GM13976 (cell line): ENCODE measurements at regions not wholly inside any gene's neighbourhood (a gene's known extent, or its start where the extent isn't known, plus 50 kb on each side); places are given as distances from the start of the nearest gene placed in this dataset.

Experiments used
- DNase-seq: peaks from one replicate; pipeline ENCODE4 v3.0.0; 2012; ENCODE audit warnings: low spot score
- in situ Hi-C: fragments of 300-500 bp; cut with MboI; formaldehyde crosslinking; loops from one replicate; pipeline ENCODE4 v1.12.0; 2022; ENCODE audit warnings: low sequenced_read_pairs, mixed read lengths, inconsistent platforms; ENCODE audit not compliant: unreplicated experiment
- TF ChIP-seq, protein P1 (sequence below): IDR thresholded peaks from 2 replicates; pipeline ENCODE4 v1.5.1; 2012; ENCODE audit warnings: borderline replicate concordance, mild to moderate bottlenecking; ENCODE audit not compliant: insufficient read depth; ENCODE audit errors: extremely low read depth, missing control alignments, control extremely low read depth

DNA sequence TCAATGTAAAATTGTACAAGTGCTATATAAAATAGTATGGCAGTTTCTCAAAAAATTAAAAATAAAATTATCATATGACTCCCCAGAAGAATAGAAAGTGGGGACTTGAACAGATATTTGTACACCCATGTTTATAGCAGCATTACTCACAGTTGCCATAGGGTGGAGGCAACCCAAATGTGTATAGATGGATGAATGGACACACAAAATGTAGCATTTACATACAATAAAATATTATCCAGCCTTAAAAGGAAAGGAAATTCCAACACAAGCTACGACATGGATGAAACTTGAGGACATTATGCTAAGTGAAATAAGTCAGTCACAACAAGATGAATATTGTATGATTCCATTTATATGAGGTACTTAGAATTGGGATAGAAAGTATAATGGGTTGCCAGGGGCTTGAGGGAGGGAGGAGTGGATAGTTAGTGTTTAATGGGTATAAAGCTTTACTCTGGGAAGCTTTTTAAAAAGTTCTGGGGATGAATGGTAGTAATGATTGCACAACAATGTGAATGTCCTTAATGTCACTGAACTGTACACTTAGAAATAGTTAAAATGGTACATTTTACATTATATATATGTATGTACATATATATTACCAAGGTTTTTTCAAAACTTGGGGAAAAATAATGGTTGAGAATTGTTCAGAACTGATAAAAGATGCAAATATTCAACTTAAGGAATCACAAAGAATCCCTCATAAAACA is 53.0 kb upstream of the ADORA3 start:
- TF ChIP-seq, protein P1, sequence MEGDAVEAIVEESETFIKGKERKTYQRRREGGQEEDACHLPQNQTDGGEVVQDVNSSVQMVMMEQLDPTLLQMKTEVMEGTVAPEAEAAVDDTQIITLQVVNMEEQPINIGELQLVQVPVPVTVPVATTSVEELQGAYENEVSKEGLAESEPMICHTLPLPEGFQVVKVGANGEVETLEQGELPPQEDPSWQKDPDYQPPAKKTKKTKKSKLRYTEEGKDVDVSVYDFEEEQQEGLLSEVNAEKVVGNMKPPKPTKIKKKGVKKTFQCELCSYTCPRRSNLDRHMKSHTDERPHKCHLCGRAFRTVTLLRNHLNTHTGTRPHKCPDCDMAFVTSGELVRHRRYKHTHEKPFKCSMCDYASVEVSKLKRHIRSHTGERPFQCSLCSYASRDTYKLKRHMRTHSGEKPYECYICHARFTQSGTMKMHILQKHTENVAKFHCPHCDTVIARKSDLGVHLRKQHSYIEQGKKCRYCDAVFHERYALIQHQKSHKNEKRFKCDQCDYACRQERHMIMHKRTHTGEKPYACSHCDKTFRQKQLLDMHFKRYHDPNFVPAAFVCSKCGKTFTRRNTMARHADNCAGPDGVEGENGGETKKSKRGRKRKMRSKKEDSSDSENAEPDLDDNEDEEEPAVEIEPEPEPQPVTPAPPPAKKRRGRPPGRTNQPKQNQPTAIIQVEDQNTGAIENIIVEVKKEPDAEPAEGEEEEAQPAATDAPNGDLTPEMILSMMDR: peak; percentile 6
- in situ Hi-C loops: no loop called here

GRCh38 chr1:111559736-111560279 is 56.4 kb upstream of the ADORA3 start:
- in situ Hi-C loops: no loop called here
- no peak for DNase-seq

More for the DNA sequence above, 53.0 kb upstream of the ADORA3 start:
- DNase-seq: no peak

DNA sequence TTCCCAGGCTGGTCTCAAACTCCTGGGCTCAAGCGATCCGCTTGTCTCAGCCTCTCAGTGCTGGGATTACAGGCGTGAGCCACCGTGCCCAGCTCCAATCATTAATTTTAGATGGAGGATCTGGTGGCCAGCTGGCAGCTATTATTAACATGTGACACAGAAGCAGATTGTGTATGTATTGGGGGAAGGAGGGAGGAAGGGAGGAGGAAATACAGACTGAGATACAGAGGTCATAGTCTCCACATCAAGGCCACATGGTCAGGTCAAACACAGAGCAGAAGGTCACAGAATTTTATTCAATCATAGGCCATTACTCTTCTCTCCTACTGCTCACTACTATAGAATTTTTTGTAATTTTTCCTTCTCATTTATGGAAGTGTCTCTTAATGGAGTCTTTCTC is 57.9 kb upstream of the ADORA3 start:
- TF ChIP-seq, protein P1: no peak
- no peak for DNase-seq
- in situ Hi-C loops: no loop called here

More at GRCh38 chr1:111559736-111560279, 56.4 kb upstream of the ADORA3 start:
- TF ChIP-seq, protein P1: no peak

- TF ChIP-seq, protein P1: no peak
- in situ Hi-C loops: no loop called here
- no peak for DNase-seq
Measured at GRCh38 chr1:111563619-111564018, 56.0 kb upstream of the RAP1A start.

DNA sequence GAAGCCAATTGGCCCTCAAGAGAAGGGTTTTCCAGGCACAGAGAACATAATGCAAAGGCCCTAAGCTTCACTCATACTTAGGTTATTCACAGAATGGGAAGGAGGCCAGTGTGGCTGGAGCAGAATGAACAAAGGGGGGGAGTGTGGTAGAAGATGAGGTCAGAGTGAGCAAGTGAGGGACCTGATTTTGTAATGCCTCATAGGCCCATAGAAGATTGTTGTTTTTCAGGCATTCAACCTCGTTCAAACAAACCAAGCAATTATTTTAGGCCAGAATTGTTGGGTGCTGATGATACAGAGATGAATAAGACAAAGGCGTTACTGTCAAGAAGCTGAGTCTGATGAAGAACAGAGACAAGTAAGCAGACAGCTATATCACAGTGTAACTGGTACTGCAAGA is 54.5 kb upstream of the RAP1A start:
- in situ Hi-C loops: no loop called here
- no peak for DNase-seq
- TF ChIP-seq, protein P1: no peak

- in situ Hi-C loops: no loop called here
Measured at GRCh38 chr1:111565968-111566367, 53.6 kb upstream of the RAP1A start.

More at GRCh38 chr1:111565968-111566367, 53.6 kb upstream of the RAP1A start:
- TF ChIP-seq, protein P1: no peak
- no peak for DNase-seq
